Neural progenitor cell (in vitro differentiated cells): ENCODE measurements at regions not wholly inside any gene's neighbourhood (a gene's known extent, or its start where the extent isn't known, plus 50 kb on each side); places are given as distances from the start of the nearest gene placed in this dataset.

Experiments used
- DNase-seq: peaks from one replicate; pipeline ENCODE4 v3.0.0-alpha.2; 2016; ENCODE audit warnings: low spot score
- H2AFZ ChIP-seq: fragments of 200-600 bp; sonication (generic); replicated peaks from 2 replicates; pipeline ENCODE4 v1.6.1; 2016; ENCODE audit warnings: antibody characterized with exemption
- H3F3A ChIP-seq: fragments of 200-600 bp; sonication (generic); 2 replicates; pipeline ENCODE4 v1.6.1; 2016; ENCODE audit warnings: antibody characterized with exemption, low read depth
- H3K27ac ChIP-seq: fragments of 200-600 bp; sonication (generic); 2 replicates; pipeline ENCODE4 v1.5.1; 2016; ENCODE audit warnings: mild to moderate bottlenecking
- H3K27me3 ChIP-seq: fragments of 200-600 bp; sonication (generic); 2 replicates; pipeline ENCODE4 v1.6.1; 2016; ENCODE audit warnings: mild to moderate bottlenecking, moderate library complexity
- H3K36me3 ChIP-seq: fragments of 200-600 bp; sonication (generic); 2 replicates; pipeline ENCODE4 v1.5.1; 2016
- H3K4me1 ChIP-seq: fragments of 200-600 bp; sonication (generic); 2 replicates; pipeline ENCODE4 v1.6.1; 2016; ENCODE audit warnings: mixed run types
- H3K4me2 ChIP-seq: fragments of 200-600 bp; sonication (generic); 2 replicates; pipeline ENCODE4 v1.6.1; 2016
- H3K4me3 ChIP-seq: fragments of 200-600 bp; sonication (generic); 2 replicates; pipeline ENCODE4 v1.5.1; 2016
- H3K79me2 ChIP-seq: fragments of 200-600 bp; sonication (generic); 2 replicates; pipeline ENCODE4 v1.6.1; 2016; ENCODE audit warnings: low read depth
- H3K9ac ChIP-seq: fragments of 200-600 bp; sonication (generic); 2 replicates; pipeline ENCODE4 v1.6.1; 2016
- H3K9me3 ChIP-seq: fragments of 200-600 bp; sonication (generic); 2 replicates; pipeline ENCODE4 v1.5.1; 2016; ENCODE audit warnings: low read depth
- H4K20me1 ChIP-seq: fragments of 200-600 bp; sonication (generic); 2 replicates; pipeline ENCODE4 v1.6.1; 2016; ENCODE audit warnings: low read depth
- H3K27ac Mint-ChIP-seq: 3 replicates; pipeline ENCODE4 v1.8.0; 2021; ENCODE audit warnings: mixed read lengths
- H3K27me3 Mint-ChIP-seq: 2 replicates; pipeline ENCODE4 v1.8.0; 2022; ENCODE audit warnings: low read depth, mild to moderate bottlenecking, inconsistent platforms, moderate library complexity, mixed read lengths; ENCODE audit not compliant: insufficient read depth
- H3K36me3 Mint-ChIP-seq: 3 replicates; pipeline ENCODE4 v1.8.0; 2021; ENCODE audit warnings: mixed read lengths
- H3K4me1 Mint-ChIP-seq: 3 replicates; pipeline ENCODE4 v1.8.0; 2021; ENCODE audit warnings: mixed read lengths
- H3K4me3 Mint-ChIP-seq: 3 replicates; pipeline ENCODE4 v1.8.0; 2021; ENCODE audit warnings: mild to moderate bottlenecking, moderate library complexity, mixed read lengths
- H3K9me3 Mint-ChIP-seq: 3 replicates; pipeline ENCODE4 v1.8.0; 2020; ENCODE audit warnings: mixed read lengths
- EZH2 ChIP-seq: fragments of 200-600 bp; sonication (generic); IDR thresholded peaks from 2 replicates; pipeline ENCODE4 v1.6.1; 2017; ENCODE audit warnings: antibody characterized with exemption, mild to moderate bottlenecking, moderate library complexity
- EZH2phosphoT487 ChIP-seq: fragments of 200-600 bp; sonication (generic); IDR thresholded peaks from 2 replicates; pipeline ENCODE4 v1.6.1; 2017; ENCODE audit warnings: antibody characterized with exemption
- TF ChIP-seq, protein P1 (sequence below): fragments of 200-600 bp; sonication (generic); IDR thresholded peaks from 2 replicates; pipeline ENCODE4 v1.5.1; 2017; ENCODE audit warnings: antibody characterized with exemption, mild to moderate bottlenecking

DNA sequence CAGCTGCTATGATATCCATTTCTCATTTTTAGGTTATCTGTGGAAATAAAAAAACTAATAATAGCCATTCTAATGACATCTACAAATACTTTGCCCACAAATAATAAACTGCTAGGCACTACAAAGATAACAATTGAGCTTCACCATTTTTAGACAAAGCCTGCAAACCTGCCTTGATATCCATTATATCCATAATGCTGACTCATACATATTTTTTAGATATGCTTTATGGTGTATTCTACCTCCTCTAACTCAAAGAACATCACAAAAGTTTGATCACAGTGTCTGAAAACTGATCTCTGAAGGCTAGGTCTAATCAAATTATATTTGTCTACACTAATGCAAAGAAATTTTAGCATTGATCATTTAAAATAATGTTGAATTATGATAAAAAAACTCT lies 138.4 kb downstream of the HNMT start:
- H3K27ac ChIP-seq, result no peak overlapping the region

DNA sequence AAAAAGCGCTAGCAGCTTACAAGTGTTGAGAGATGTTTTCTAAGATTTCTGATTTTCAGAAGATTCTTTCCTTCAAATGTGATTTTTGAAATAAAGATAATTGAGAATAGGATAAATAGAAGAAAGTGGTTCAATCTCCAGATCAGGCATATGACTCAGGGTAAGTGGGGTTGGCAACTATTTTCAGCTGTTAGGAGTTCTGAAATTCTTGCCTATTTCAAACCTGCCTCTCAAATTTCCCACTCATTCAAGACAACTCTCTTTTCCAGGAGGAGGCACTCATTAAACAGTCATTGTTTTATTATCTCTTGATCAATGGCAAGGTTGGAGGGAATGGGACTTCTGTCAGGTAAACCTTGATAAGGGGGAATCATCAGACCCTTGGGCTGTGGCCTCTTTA lies 138.9 kb downstream of the HNMT start:
- no peak for DNase-seq
- H3K27me3 ChIP-seq, result no peaks in the 10 kb centered on the region
- no peak overlapping the region for H3K4me2 ChIP-seq
- H3K27ac Mint-ChIP-seq, result no peak overlapping the region
- peaks cover 3% of the 10 kb centered on the region for H3K4me1 Mint-ChIP-seq
- peaks cover 14% of the 10 kb centered on the region for H3K4me1 ChIP-seq
- H3K9me3 Mint-ChIP-seq, result peaks cover 5% of the 10 kb centered on the region
- H3K4me3 ChIP-seq, result no peak overlapping the region
- H3F3A ChIP-seq, result no peaks in the 10 kb centered on the region
- H4K20me1 ChIP-seq, result no peaks in the 10 kb centered on the region
- TF ChIP-seq EZH2phosphoT487, result no peak
- no peaks in the 10 kb centered on the region for H3K36me3 ChIP-seq
- no peak overlapping the region for H3K9ac ChIP-seq
- no peaks in the 10 kb centered on the region for H3K79me2 ChIP-seq
- H3K27ac ChIP-seq, result no peak overlapping the region
- H3K4me3 Mint-ChIP-seq, result no peak overlapping the region
- peaks cover 3% of the 10 kb centered on the region for H3K27me3 Mint-ChIP-seq
- H3K36me3 Mint-ChIP-seq, result no peaks in the 10 kb centered on the region
- no peaks in the 10 kb centered on the region for H3K9me3 ChIP-seq
- no peak overlapping the region for H2AFZ ChIP-seq

More for the DNA sequence above, 138.4 kb downstream of the HNMT start:
- no peak overlapping the region for H3K9ac ChIP-seq
- H3K79me2 ChIP-seq, result no peaks in the 10 kb centered on the region
- H3K27me3 ChIP-seq, result no peaks in the 10 kb centered on the region
- Mint-ChIP-seq H3K9me3 (peaks cover 5% of the 10 kb centered on the region), H3K4me3 (no peak overlapping the region), H3K4me1 (peaks cover 3% of the 10 kb centered on the region), H3K36me3 (no peaks in the 10 kb centered on the region), H3K27me3 (peaks cover 3% of the 10 kb centered on the region), H3K27ac (no peak overlapping the region)
- no peaks in the 10 kb centered on the region for H3F3A ChIP-seq
- no peak for TF ChIP-seq EZH2phosphoT487
- no peak for TF ChIP-seq EZH2
- TF ChIP-seq, protein P1, sequence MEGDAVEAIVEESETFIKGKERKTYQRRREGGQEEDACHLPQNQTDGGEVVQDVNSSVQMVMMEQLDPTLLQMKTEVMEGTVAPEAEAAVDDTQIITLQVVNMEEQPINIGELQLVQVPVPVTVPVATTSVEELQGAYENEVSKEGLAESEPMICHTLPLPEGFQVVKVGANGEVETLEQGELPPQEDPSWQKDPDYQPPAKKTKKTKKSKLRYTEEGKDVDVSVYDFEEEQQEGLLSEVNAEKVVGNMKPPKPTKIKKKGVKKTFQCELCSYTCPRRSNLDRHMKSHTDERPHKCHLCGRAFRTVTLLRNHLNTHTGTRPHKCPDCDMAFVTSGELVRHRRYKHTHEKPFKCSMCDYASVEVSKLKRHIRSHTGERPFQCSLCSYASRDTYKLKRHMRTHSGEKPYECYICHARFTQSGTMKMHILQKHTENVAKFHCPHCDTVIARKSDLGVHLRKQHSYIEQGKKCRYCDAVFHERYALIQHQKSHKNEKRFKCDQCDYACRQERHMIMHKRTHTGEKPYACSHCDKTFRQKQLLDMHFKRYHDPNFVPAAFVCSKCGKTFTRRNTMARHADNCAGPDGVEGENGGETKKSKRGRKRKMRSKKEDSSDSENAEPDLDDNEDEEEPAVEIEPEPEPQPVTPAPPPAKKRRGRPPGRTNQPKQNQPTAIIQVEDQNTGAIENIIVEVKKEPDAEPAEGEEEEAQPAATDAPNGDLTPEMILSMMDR, result no peak
- H3K36me3 ChIP-seq, result no peaks in the 10 kb centered on the region
- no peak overlapping the region for H3K4me3 ChIP-seq
- no peaks in the 10 kb centered on the region for H3K9me3 ChIP-seq
- H2AFZ ChIP-seq, result no peak overlapping the region
- no peak for DNase-seq
- H3K4me1 ChIP-seq, result peaks cover 14% of the 10 kb centered on the region
- no peak overlapping the region for H3K4me2 ChIP-seq
- H4K20me1 ChIP-seq, result no peaks in the 10 kb centered on the region

DNA sequence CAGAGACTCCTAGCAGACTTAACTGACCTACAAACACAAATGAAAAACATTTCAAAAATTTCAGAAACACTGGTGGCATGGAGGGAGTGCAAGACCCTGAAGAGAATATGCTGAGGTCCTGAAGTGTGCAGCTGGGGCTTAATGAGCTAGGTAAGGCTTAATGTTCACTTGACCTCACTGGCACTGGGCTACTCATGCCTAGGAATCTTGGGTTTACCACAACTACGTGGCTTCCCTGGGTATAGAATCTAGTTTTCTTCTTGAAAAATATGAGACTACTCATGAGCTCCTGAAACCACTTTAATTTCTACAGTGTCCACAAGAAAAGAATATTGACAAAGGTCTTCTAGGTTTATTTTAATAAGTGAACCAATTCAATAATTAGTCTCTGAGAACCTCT lies 139.8 kb downstream of the HNMT start:
- Mint-ChIP-seq H3K9me3 (peaks cover 5% of the 10 kb centered on the region), H3K36me3 (no peaks in the 10 kb centered on the region), H3K4me3 (no peak overlapping the region), H3K27ac (no peak overlapping the region), H3K4me1 (peaks cover 3% of the 10 kb centered on the region), H3K27me3 (peaks cover 3% of the 10 kb centered on the region)
- Histone ChIP-seq H3K4me2 (no peak overlapping the region), H3K79me2 (no peaks in the 10 kb centered on the region), H3K9me3 (no peaks in the 10 kb centered on the region), H3K36me3 (no peaks in the 10 kb centered on the region), H3F3A (no peaks in the 10 kb centered on the region), H4K20me1 (no peaks in the 10 kb centered on the region), H3K4me1 (peaks cover 14% of the 10 kb centered on the region), H3K27ac (no peak overlapping the region), H3K4me3 (no peak overlapping the region), H3K27me3 (no peaks in the 10 kb centered on the region), H2AFZ (no peak overlapping the region), H3K9ac (no peak overlapping the region)
- no peak for DNase-seq
- no peak for TF ChIP-seq EZH2
- no peak for TF ChIP-seq EZH2phosphoT487
- TF ChIP-seq, protein P1, result no peak

DNA sequence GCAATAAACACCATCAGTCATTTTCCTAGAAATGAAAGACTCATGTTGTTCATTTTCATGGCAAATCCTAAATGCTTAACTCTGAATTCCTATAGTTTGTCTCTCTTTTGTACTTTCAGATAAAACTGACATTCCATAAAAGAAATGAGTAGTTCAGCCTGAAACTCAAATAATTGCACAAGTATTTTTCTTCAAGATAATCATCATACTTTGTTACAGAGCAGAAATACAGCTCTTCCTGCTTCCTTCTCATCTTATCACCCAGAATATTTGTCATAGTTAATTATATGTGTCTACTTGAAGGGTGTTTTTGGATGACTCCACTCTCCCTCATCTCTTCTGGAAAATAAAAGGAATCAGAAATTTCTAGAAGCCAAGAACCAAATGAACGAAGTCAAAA lies 141.1 kb downstream of the HNMT start:
- H2AFZ ChIP-seq, result no peak overlapping the region
- peaks cover 5% of the 10 kb centered on the region for H3K9me3 Mint-ChIP-seq
- no peaks in the 10 kb centered on the region for H3K79me2 ChIP-seq
- no peak overlapping the region for H3K4me2 ChIP-seq
- H3K36me3 ChIP-seq, result no peaks in the 10 kb centered on the region
- no peak overlapping the region for H3K27ac ChIP-seq
- H3F3A ChIP-seq, result no peaks in the 10 kb centered on the region
- H3K4me1 Mint-ChIP-seq, result peaks cover 3% of the 10 kb centered on the region
- no peaks in the 10 kb centered on the region for H3K27me3 ChIP-seq
- no peaks in the 10 kb centered on the region for H4K20me1 ChIP-seq
- H3K4me3 Mint-ChIP-seq, result no peak overlapping the region
- H3K9ac ChIP-seq, result no peak overlapping the region
- no peak overlapping the region for H3K4me3 ChIP-seq
- no peaks in the 10 kb centered on the region for H3K36me3 Mint-ChIP-seq
- TF ChIP-seq EZH2phosphoT487, result no peak
- TF ChIP-seq EZH2, result no peak
- TF ChIP-seq, protein P1, result no peak
- no peak overlapping the region for H3K27ac Mint-ChIP-seq
- peaks cover 14% of the 10 kb centered on the region for H3K4me1 ChIP-seq
- no peaks in the 10 kb centered on the region for H3K9me3 ChIP-seq
- DNase-seq, result no peak
- peaks cover 3% of the 10 kb centered on the region for H3K27me3 Mint-ChIP-seq
